ENCODE measurements at regions not wholly inside any gene's neighbourhood (a gene's known extent, or its start where the extent isn't known, plus 50 kb on each side); places are given as distances from the start of the nearest gene placed in this dataset.

DNA sequence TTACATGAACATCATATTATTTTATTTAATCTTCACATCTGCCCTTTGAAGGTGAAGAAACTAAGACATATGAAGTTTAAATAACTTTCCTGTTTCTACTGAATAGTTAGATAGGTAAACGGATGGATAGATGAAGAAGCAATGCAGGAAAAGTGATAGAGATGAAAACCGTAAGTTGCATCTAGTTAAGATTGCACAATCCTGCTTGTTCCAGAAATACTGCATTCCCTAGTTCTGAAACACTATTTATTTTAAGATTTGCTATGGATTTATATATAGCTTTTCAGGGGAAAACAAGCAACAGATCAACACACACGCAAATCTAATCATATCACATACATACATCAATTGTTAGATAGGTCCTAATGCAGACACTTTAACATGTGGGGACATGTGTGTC lies 512.7 kb upstream of the C16orf82 start:
- Histone ChIP-seq H3K4me2 (ENCODE audit: extremely low read depth, insufficient read depth, low read length) (no peak overlapping the region), H3K27ac (ENCODE audit: insufficient read depth, low read length) (no peak overlapping the region), H3K4me3 (replicated peaks in 1 of 4; ENCODE audit: control extremely low read depth in 1 of 4, insufficient read depth in 1 of 4, low read depth in 3 of 4, low read length in 4 of 4) (no peak overlapping the region), H2AFZ (ENCODE audit: low read length) (no peak overlapping the region), H3K27me3 (ENCODE audit: control insufficient read depth, insufficient read depth, low read length) (no peaks in the 10 kb centered on the region), H4K20me1 (ENCODE audit: control insufficient read depth, extremely low read depth, insufficient read depth, low read length) (no peaks in the 10 kb centered on the region), H3K9me3 (ENCODE audit: control insufficient read depth, insufficient read depth, low read depth, low read length) (no peaks in the 10 kb centered on the region), H3K4me1 (ENCODE audit: control insufficient read depth, extremely low read depth, insufficient read depth, low read length) (no peaks in the 10 kb centered on the region), H3K79me2 (ENCODE audit: control insufficient read depth, insufficient read depth, low read length) (no peaks in the 10 kb centered on the region), H3K36me3 (ENCODE audit: control insufficient read depth, insufficient read depth, low read length) (no peaks in the 10 kb centered on the region), H3K9ac (ENCODE audit: insufficient read depth, low read length) (no peak overlapping the region)
- no peak for DNase-seq (ENCODE audit: low read depth in 2 of 2)
- no peak for TF ChIP-seq EZH2 (IDR thresholded peaks at IDR 0.05; ENCODE audit: low read length, missing control alignments)
- TF ChIP-seq, protein P1, sequence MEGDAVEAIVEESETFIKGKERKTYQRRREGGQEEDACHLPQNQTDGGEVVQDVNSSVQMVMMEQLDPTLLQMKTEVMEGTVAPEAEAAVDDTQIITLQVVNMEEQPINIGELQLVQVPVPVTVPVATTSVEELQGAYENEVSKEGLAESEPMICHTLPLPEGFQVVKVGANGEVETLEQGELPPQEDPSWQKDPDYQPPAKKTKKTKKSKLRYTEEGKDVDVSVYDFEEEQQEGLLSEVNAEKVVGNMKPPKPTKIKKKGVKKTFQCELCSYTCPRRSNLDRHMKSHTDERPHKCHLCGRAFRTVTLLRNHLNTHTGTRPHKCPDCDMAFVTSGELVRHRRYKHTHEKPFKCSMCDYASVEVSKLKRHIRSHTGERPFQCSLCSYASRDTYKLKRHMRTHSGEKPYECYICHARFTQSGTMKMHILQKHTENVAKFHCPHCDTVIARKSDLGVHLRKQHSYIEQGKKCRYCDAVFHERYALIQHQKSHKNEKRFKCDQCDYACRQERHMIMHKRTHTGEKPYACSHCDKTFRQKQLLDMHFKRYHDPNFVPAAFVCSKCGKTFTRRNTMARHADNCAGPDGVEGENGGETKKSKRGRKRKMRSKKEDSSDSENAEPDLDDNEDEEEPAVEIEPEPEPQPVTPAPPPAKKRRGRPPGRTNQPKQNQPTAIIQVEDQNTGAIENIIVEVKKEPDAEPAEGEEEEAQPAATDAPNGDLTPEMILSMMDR (conservative IDR thresholded peaks at IDR 0.05 in 1 of 2, IDR thresholded peaks at IDR 0.05 in 1 of 2; ENCODE audit: low read depth in 1 of 2, low read length in 2 of 2): no peak

DNA sequence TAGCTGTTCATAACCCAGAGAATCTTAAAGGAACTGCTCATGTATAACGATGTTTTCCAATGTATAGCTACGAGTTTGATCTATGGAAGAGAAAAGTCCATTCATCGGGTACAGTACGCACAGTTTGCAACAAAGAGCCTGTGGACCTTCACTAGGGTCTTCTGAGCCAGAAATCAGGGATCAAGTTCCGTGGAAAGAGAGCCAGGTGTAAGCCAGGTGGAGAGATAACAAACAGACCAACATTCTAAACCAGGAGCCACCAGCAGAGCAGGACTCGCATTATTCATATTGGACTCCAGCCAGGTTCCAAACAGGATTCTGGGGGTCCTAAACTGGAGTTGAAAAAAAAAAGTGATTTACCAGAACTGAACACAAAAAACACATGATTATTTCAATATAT lies 505.4 kb upstream of the C16orf82 start:
- Histone ChIP-seq H3K79me2 (ENCODE audit: control insufficient read depth, insufficient read depth, low read length) (no peaks in the 10 kb centered on the region), H3K4me2 (ENCODE audit: extremely low read depth, insufficient read depth, low read length) (no peak overlapping the region), H3K27me3 (ENCODE audit: control insufficient read depth, insufficient read depth, low read length) (no peaks in the 10 kb centered on the region), H3K4me1 (ENCODE audit: control insufficient read depth, extremely low read depth, insufficient read depth, low read length) (no peaks in the 10 kb centered on the region), H2AFZ (ENCODE audit: low read length) (no peak overlapping the region), H3K36me3 (ENCODE audit: control insufficient read depth, insufficient read depth, low read length) (no peaks in the 10 kb centered on the region), H3K27ac (ENCODE audit: insufficient read depth, low read length) (no peak overlapping the region), H3K4me3 (replicated peaks in 1 of 4; ENCODE audit: control extremely low read depth in 1 of 4, insufficient read depth in 1 of 4, low read depth in 3 of 4, low read length in 4 of 4) (no peak overlapping the region), H4K20me1 (ENCODE audit: control insufficient read depth, extremely low read depth, insufficient read depth, low read length) (no peaks in the 10 kb centered on the region), H3K9me3 (ENCODE audit: control insufficient read depth, insufficient read depth, low read depth, low read length) (no peaks in the 10 kb centered on the region), H3K9ac (ENCODE audit: insufficient read depth, low read length) (no peak overlapping the region)
- no peak for TF ChIP-seq EZH2 (IDR thresholded peaks at IDR 0.05; ENCODE audit: low read length, missing control alignments)
- TF ChIP-seq, protein P1 (conservative IDR thresholded peaks at IDR 0.05 in 1 of 2, IDR thresholded peaks at IDR 0.05 in 1 of 2; ENCODE audit: low read depth in 1 of 2, low read length in 2 of 2): no peak
- DNase-seq (ENCODE audit: low read depth in 2 of 2): no peak

DNA sequence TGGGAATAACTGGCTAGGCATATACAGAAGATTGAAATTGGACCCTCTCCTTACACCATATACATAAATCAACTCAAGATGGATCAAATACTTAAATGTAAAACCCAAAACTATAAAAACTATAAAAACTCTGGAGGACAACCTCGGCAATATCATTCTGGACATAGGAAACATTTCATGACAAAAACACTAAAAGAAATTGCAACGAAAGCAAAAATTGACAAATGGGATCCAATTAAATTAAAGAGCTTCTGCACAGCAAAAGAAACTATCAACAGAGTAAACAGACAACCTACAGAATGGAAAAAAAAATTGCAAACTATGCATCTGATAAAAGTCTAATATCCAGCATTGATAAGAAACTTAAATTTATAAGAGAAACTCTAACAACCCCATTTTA lies 503.7 kb upstream of the C16orf82 start:
- no peak overlapping the region for H3K4me2 ChIP-seq (ENCODE audit: extremely low read depth, insufficient read depth, low read length)
- no peaks in the 10 kb centered on the region for H4K20me1 ChIP-seq (ENCODE audit: control insufficient read depth, extremely low read depth, insufficient read depth, low read length)
- no peak overlapping the region for H3K4me3 ChIP-seq (replicated peaks in 1 of 4; ENCODE audit: control extremely low read depth in 1 of 4, insufficient read depth in 1 of 4, low read depth in 3 of 4, low read length in 4 of 4)
- DNase-seq (ENCODE audit: low read depth in 2 of 2): no peak
- no peaks in the 10 kb centered on the region for H3K79me2 ChIP-seq (ENCODE audit: control insufficient read depth, insufficient read depth, low read length)
- H3K4me1 ChIP-seq (ENCODE audit: control insufficient read depth, extremely low read depth, insufficient read depth, low read length): no peaks in the 10 kb centered on the region
- no peaks in the 10 kb centered on the region for H3K36me3 ChIP-seq (ENCODE audit: control insufficient read depth, insufficient read depth, low read length)
- H3K27me3 ChIP-seq (ENCODE audit: control insufficient read depth, insufficient read depth, low read length): no peaks in the 10 kb centered on the region
- no peak overlapping the region for H3K9ac ChIP-seq (ENCODE audit: insufficient read depth, low read length)
- no peak overlapping the region for H3K27ac ChIP-seq (ENCODE audit: insufficient read depth, low read length)
- no peaks in the 10 kb centered on the region for H3K9me3 ChIP-seq (ENCODE audit: control insufficient read depth, insufficient read depth, low read depth, low read length)
- TF ChIP-seq, protein P1 (conservative IDR thresholded peaks at IDR 0.05 in 1 of 2, IDR thresholded peaks at IDR 0.05 in 1 of 2; ENCODE audit: low read depth in 1 of 2, low read length in 2 of 2): no peak
- no peak for TF ChIP-seq EZH2 (IDR thresholded peaks at IDR 0.05; ENCODE audit: low read length, missing control alignments)
- no peak overlapping the region for H2AFZ ChIP-seq (ENCODE audit: low read length)

Measured in fibroblast of lung (primary cell).